IMR-90 (cell line): ENCODE measurements at regions not wholly inside any gene's neighbourhood (a gene's known extent, or its start where the extent isn't known, plus 50 kb on each side); places are given as distances from the start of the nearest gene placed in this dataset.

Experiments used
- ATAC-seq: fragments of 200-7000 bp; cut with Tn5 transposase; 2 replicates; pipeline ENCODE4 v1.9.1; 2020; ENCODE audit warnings: low read depth, mild to moderate bottlenecking, moderate library complexity
- BruUV-seq: library from RNA; stranded (reverse); fragments of 400-500 nt; replicated peaks from 2 replicates; lab custom pipeline; 2021; lab: Mats Ljungman, UMichigan
- CTCF ChIA-PET: fragments of 300-600 bp; formaldehyde crosslinking; extraction: SDS; loops from one replicate; lab custom pipeline; 2021; ENCODE audit warnings: antibody characterized with exemption; lab: Yijun Ruan, JAX
- POLR2A ChIA-PET: fragments of 300-600 bp; sonication (Branson Sonifier 250); formaldehyde crosslinking; loops from one replicate; lab custom pipeline; 2022; ENCODE audit warnings: antibody characterized with exemption; ENCODE audit not compliant: unreplicated experiment; lab: Charles Lee
- DNase-seq: peaks from one replicate; pipeline ENCODE4 v3.0.0; 2013
- H2AFZ ChIP-seq: replicated peaks from 2 replicates; pipeline ENCODE3; 2013; ENCODE audit warnings: low read length, mild to moderate bottlenecking; ENCODE audit not compliant: poor library complexity
- H2AK5ac ChIP-seq: 2 replicates; pipeline ENCODE4 v1.6.1; 2013; ENCODE audit warnings: low read depth, low read length, inconsistent platforms
- H2AK9ac ChIP-seq: replicated peaks from 2 replicates; pipeline ENCODE3; 2013; ENCODE audit warnings: mild to moderate bottlenecking, low read depth, low read length, moderate library complexity; ENCODE audit not compliant: poor library complexity
- H2BK120ac ChIP-seq: 2 replicates; pipeline ENCODE4 v1.6.1; 2013; ENCODE audit warnings: low read depth, low read length, inconsistent platforms
- H2BK15ac ChIP-seq: 3 replicates; pipeline ENCODE4 v1.6.1; 2013; ENCODE audit warnings: low read depth, low read length, inconsistent platforms
- H2BK20ac ChIP-seq: 2 replicates; pipeline ENCODE4 v1.6.1; 2013; ENCODE audit warnings: low read depth, mild to moderate bottlenecking, inconsistent platforms, low read length, moderate library complexity
- H2BK5ac ChIP-seq: 2 replicates; pipeline ENCODE4 v1.6.1; 2013; ENCODE audit warnings: mild to moderate bottlenecking, low read depth, low read length, inconsistent platforms; ENCODE audit not compliant: poor library complexity, severe bottlenecking
- H3K14ac ChIP-seq: replicated peaks from 2 replicates; pipeline ENCODE4 v1.6.1; 2013; ENCODE audit warnings: low read depth, low read length, inconsistent platforms
- H3K18ac ChIP-seq: 2 replicates; pipeline ENCODE4 v1.6.1; 2013; ENCODE audit warnings: low read depth, low read length, control low read depth
- H3K23ac ChIP-seq: 2 replicates; pipeline ENCODE4 v1.6.1; 2013; ENCODE audit warnings: low read depth, low read length, inconsistent platforms
- H3K27ac ChIP-seq: 2 replicates; pipeline ENCODE4 v1.5.1; 2013; ENCODE audit warnings: mild to moderate bottlenecking, control low read depth, low read length; ENCODE audit not compliant: insufficient read depth
- H3K27me3 ChIP-seq: 2 replicates; pipeline ENCODE4 v1.6.1; 2013; ENCODE audit warnings: low read length; ENCODE audit not compliant: control insufficient read depth, insufficient read depth
- H3K36me3 ChIP-seq: 2 replicates; pipeline ENCODE4 v1.6.1; 2013; ENCODE audit warnings: low read length, mixed read lengths; ENCODE audit not compliant: control insufficient read depth, insufficient read depth
- H3K4ac ChIP-seq: 2 replicates; pipeline ENCODE4 v1.6.1; 2013; ENCODE audit warnings: low read depth, low read length, inconsistent platforms
- H3K4me1 ChIP-seq: 2 replicates; pipeline ENCODE4 v1.6.1; 2013; ENCODE audit warnings: low read length, mixed read lengths; ENCODE audit not compliant: control insufficient read depth, insufficient read depth
- H3K4me2 ChIP-seq: 2 replicates; pipeline ENCODE4 v1.6.1; 2013; ENCODE audit warnings: low read depth, mild to moderate bottlenecking, control low read depth, low read length, moderate library complexity
- H3K4me3 ChIP-seq: 2 replicates; pipeline ENCODE4 v1.5.1; 2013; ENCODE audit warnings: low read depth, mild to moderate bottlenecking, control low read depth, low read length, moderate library complexity; ENCODE audit not compliant: insufficient read depth
- H3K56ac ChIP-seq: 2 replicates; pipeline ENCODE4 v1.6.1; 2013; ENCODE audit warnings: low read length, inconsistent platforms; ENCODE audit not compliant: insufficient read depth; ENCODE audit errors: extremely low read depth
- H3K79me1 ChIP-seq, 2 experiments: 2 replicates each; pipeline ENCODE4 v1.6.1; 2013; ENCODE audit warnings: low read length in 2 of 2, inconsistent platforms in 1 of 2, low read depth in 1 of 2
- H3K9ac ChIP-seq: 2 replicates; pipeline ENCODE4 v1.6.1; 2013; ENCODE audit warnings: low read depth, low read length, control low read depth
- H3K9me1 ChIP-seq: 2 replicates; pipeline ENCODE4 v1.6.1; 2013; ENCODE audit warnings: low read length, inconsistent platforms; ENCODE audit not compliant: insufficient read depth
- H3K9me3 ChIP-seq: 2 replicates; pipeline ENCODE4 v1.6.1; 2013; ENCODE audit warnings: low read length; ENCODE audit not compliant: control insufficient read depth, insufficient read depth
- H4K20me1 ChIP-seq: 2 replicates; pipeline ENCODE4 v1.6.1; 2013; ENCODE audit warnings: low read length, inconsistent platforms; ENCODE audit not compliant: insufficient read depth
- H4K5ac ChIP-seq: 2 replicates; pipeline ENCODE4 v1.6.1; 2013; ENCODE audit warnings: mild to moderate bottlenecking, low read depth, low read length, control low read depth
- H4K8ac ChIP-seq, 2 experiments: 2 replicates each; pipeline ENCODE4 v1.6.1; 2013; ENCODE audit warnings: low read depth in 2 of 2, low read length in 2 of 2, control low read depth in 1 of 2, inconsistent platforms in 1 of 2
- H4K91ac ChIP-seq: 2 replicates; pipeline ENCODE4 v1.6.1; 2013; ENCODE audit warnings: low read depth, low read length, inconsistent platforms; ENCODE audit not compliant: insufficient read depth
- BHLHE40 ChIP-seq: fragments of 150-350 bp; IDR thresholded peaks from 2 replicates; pipeline ENCODE4 v1.6.1; 2016; ENCODE audit warnings: mild to moderate bottlenecking, low read depth, low read length
- CHD1 ChIP-seq: IDR thresholded peaks from 2 replicates; pipeline ENCODE4 v1.6.1; 2012; ENCODE audit warnings: low read depth, low read length, improper control_type of control experiment
- FOS ChIP-seq: fragments of 150-350 bp; IDR thresholded peaks from 2 replicates; pipeline ENCODE4 v1.6.1; 2016; ENCODE audit warnings: low read depth, low read length
- MAFK ChIP-seq: IDR thresholded peaks from 2 replicates; pipeline ENCODE4 v1.6.1; 2012; ENCODE audit warnings: low read depth, low read length, improper control_type of control experiment
- MAZ ChIP-seq: IDR thresholded peaks from 2 replicates; pipeline ENCODE4 v1.6.1; 2012; ENCODE audit warnings: low read depth, mild to moderate bottlenecking, low read length, improper control_type of control experiment, moderate library complexity, borderline replicate concordance
- RAD21 ChIP-seq: IDR thresholded peaks from 2 replicates; pipeline ENCODE4 v1.6.1; 2012; ENCODE audit warnings: low read length, improper control_type of control experiment
- SMC3 ChIP-seq: fragments of 150-350 bp; IDR thresholded peaks from 2 replicates; pipeline ENCODE4 v1.6.1; 2016; ENCODE audit warnings: low read depth, mild to moderate bottlenecking, antibody characterized with exemption, low read length, moderate library complexity
- WGBS, 2 experiments: methylation state at CpG; one replicate each; pipeline versions ENCODE4 v1.1.5 to v1.1.7; 2013; ENCODE audit warnings: missing lambda C conversion rate in 2 of 2; ENCODE audit not compliant: insufficient read length in 1 of 2; ENCODE audit errors: extremely low coverage in 2 of 2; 5-methylcytosine and 5-hydroxymethylcytosine counted together
- dilution Hi-C: fragments of 300-500 bp; cut with HindIII; formaldehyde crosslinking; loops from one replicate; pipeline ENCODE4 v1.14.3; 2018; ENCODE audit warnings: low sequenced_read_pairs; ENCODE audit not compliant: unreplicated experiment
- in situ Hi-C: fragments of 300-500 bp; cut with MboI; formaldehyde crosslinking; loops from 3 replicates; pipeline ENCODE4 v1.14.3; 2019; ENCODE audit warnings: low sequenced_read_pairs, inconsistent platforms, mixed read lengths
- intact Hi-C: fragments of 100-400 bp; cut with micrococcal nuclease; formaldehyde crosslinking; loops from 2 replicates; pipeline ENCODE4 v1.10.0; 2022
- TF ChIP-seq, protein P1 (sequence below): fragments of 150-350 bp; IDR thresholded peaks from 2 replicates; pipeline ENCODE4 v1.6.1; 2017; ENCODE audit warnings: mild to moderate bottlenecking, antibody characterized with exemption, low read length, low read depth
- TF ChIP-seq, protein P2 (sequence below): fragments of 150-350 bp; IDR thresholded peaks from 2 replicates; pipeline ENCODE4 v1.6.1; 2016; ENCODE audit warnings: low read depth, mild to moderate bottlenecking, low read length, moderate library complexity, borderline replicate concordance

DNA sequence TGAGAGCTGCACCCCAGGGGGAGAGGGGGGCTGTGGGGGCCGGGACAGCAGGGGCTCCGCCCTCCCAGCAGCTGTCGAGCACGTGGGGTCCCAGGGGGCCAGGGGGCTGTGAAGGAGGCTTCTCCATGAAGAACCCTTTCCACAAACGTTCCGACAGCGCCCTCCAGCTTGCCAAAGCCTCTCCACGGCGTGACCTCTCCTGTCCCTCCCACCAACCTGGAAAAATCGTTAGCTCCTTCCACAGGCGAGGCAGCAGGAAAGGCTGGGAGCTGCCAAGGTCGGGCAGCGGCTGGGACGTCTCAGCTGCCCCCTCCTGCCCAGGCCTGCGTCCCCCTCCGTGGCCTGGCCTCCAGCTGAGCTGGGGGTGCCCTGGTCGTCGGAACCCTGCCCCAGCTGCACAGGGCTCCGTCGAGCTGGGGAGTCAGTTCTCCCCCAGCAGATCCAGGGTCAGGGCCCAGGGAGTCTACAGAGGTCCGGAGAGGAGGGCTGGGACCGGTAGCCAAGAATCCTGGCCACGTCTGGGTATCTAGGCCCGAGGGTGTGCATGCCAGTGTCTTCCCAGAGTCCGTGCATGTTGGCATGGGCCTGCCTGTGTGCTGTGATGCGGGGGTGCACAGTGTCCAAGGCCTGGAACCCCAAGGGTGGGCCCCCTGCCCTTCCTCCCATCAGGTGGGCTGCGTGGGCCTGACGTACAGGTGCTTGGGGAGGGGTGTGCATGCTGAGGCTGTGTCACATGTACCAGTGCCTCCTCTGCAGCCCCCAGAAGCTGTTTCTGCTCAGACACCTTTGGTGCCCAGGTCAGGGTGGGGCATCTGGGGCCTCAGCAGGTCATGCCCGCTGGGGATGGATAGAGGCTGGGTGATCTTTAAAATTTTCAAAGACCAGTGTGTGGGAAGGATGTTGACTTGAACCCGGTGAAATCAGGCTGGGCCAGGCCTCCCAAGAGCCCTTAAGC lies 66.5 kb downstream of the UNCX start (continued):
- TF ChIP-seq, protein P1, sequence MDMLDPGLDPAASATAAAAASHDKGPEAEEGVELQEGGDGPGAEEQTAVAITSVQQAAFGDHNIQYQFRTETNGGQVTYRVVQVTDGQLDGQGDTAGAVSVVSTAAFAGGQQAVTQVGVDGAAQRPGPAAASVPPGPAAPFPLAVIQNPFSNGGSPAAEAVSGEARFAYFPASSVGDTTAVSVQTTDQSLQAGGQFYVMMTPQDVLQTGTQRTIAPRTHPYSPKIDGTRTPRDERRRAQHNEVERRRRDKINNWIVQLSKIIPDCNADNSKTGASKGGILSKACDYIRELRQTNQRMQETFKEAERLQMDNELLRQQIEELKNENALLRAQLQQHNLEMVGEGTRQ: no peak

DNA sequence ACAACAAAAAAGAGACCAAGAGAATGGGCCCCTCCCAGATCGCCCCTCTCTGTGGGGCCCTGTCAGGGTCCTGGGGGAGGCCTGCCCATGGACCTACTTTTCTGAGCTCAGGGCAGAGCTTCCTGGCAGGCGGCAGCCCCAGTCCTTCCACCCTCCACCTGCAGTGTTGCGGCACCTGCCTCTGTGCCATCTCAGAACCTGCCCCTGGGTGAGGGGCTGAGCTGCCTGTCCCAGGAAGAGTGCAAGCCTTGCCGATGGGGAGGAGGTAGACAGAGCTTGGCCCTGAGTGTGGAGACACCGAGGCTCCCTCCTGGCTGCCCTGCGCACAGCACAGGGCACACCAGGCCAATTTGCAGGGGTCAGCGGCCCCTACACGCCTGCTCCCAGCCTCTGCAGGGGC lies 67.5 kb downstream of the UNCX start:
- no peak for ATAC-seq
- no peak overlapping the region for H3K18ac ChIP-seq
- in situ Hi-C loops: no loop called here
- H3K79me1 ChIP-seq: no peaks in the 10 kb centered on the region
- H2BK120ac ChIP-seq: no peak overlapping the region
- no peak overlapping the region for H4K5ac ChIP-seq
- POLR2A ChIA-PET: no interaction called here
- no TSS peak for BruUV-seq
- no peaks in the 10 kb centered on the region for H3K9me1 ChIP-seq
- no peaks in the 10 kb centered on the region for H3K36me3 ChIP-seq
- H2BK15ac ChIP-seq: no peak overlapping the region
- 33% methylated on average over 1 of the region's 8 CpGs; no CpG with 5 or more reads in 1 of the 2 experiments for WGBS, 2 experiments
- H3K4me2 ChIP-seq: no peak overlapping the region
- TF ChIP-seq MAZ (no peak), CHD1 (no peak), MAFK (no peak), SMC3 (no peak), RAD21 (no peak), BHLHE40 (no peak), FOS (no peak)
- TF ChIP-seq, protein P1: no peak
- TF ChIP-seq, protein P2, sequence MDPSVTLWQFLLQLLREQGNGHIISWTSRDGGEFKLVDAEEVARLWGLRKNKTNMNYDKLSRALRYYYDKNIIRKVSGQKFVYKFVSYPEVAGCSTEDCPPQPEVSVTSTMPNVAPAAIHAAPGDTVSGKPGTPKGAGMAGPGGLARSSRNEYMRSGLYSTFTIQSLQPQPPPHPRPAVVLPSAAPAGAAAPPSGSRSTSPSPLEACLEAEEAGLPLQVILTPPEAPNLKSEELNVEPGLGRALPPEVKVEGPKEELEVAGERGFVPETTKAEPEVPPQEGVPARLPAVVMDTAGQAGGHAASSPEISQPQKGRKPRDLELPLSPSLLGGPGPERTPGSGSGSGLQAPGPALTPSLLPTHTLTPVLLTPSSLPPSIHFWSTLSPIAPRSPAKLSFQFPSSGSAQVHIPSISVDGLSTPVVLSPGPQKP: no peak
- no peak overlapping the region for H3K4ac ChIP-seq
- no peak for DNase-seq
- H2AK5ac ChIP-seq: no peak overlapping the region
- H2BK5ac ChIP-seq: no peak overlapping the region
- dilution Hi-C loops: no loop called here
- no peak overlapping the region for H3K27ac ChIP-seq
- no peak overlapping the region for H2AK9ac ChIP-seq
- no peaks in the 10 kb centered on the region for H3K4me1 ChIP-seq
- H3K9ac ChIP-seq: no peak overlapping the region
- H3K27me3 ChIP-seq: peaks cover 58% of the 10 kb centered on the region
- intact Hi-C loops: no loop called here
- H4K8ac ChIP-seq: no peak overlapping the region
- no peak overlapping the region for H3K23ac ChIP-seq
- no peak overlapping the region for H2BK20ac ChIP-seq
- H3K56ac ChIP-seq: no peak overlapping the region
- CTCF ChIA-PET: no interaction called here
- no peak overlapping the region for H3K14ac ChIP-seq
- H3K4me3 ChIP-seq: no peak overlapping the region
- no peak overlapping the region for H2AFZ ChIP-seq
- no peaks in the 10 kb centered on the region for H4K20me1 ChIP-seq
- no peak overlapping the region for H4K91ac ChIP-seq
- no peaks in the 10 kb centered on the region for H3K9me3 ChIP-seq
